GM13976 (cell line): ENCODE measurements at regions not wholly inside any gene's neighbourhood (a gene's known extent, or its start where the extent isn't known, plus 50 kb on each side); places are given as distances from the start of the nearest gene placed in this dataset.

Experiments
- DNase-seq: peaks from one replicate; pipeline ENCODE4 v3.0.0; 2012; ENCODE audit warnings: low spot score
- CTCF ChIP-seq: IDR thresholded peaks from 2 replicates; pipeline ENCODE4 v1.5.1; 2012; ENCODE audit warnings: borderline replicate concordance, mild to moderate bottlenecking; ENCODE audit not compliant: insufficient read depth; ENCODE audit errors: extremely low read depth, missing control alignments, control extremely low read depth
- in situ Hi-C: fragments of 300-500 bp; cut with MboI; formaldehyde crosslinking; loops from one replicate; pipeline ENCODE4 v1.12.0; 2022; ENCODE audit warnings: low sequenced_read_pairs, mixed read lengths, inconsistent platforms; ENCODE audit not compliant: unreplicated experiment

- TF ChIP-seq CTCF = no peak
- in situ Hi-C loops = no loop called here
- no peak for DNase-seq
These were observed 77.6 kb downstream of the PCDH1 start for GRCh38 chr5:141800617-141801016.

GRCh38 chr5:141799507-141800167, 78.6 kb downstream of the PCDH1 start:
- in situ Hi-C loops = no loop called here
- DNase-seq = no peak
- TF ChIP-seq CTCF = no peak

GRCh38 chr5:141797425-141797824, 80.8 kb downstream of the PCDH1 start:
- in situ Hi-C loops = no loop called here
- DNase-seq = no peak
- no peak for TF ChIP-seq CTCF

GRCh38 chr5:141795421-141795820, 82.8 kb downstream of the PCDH1 start:
- TF ChIP-seq CTCF = no peak
- in situ Hi-C loops = no loop called here
- DNase-seq = no peak

- in situ Hi-C loops = no loop called here
- no peak for DNase-seq
- no peak for TF ChIP-seq CTCF
These were observed 84.3 kb downstream of the PCDH1 start for GRCh38 chr5:141793881-141794280.

- in situ Hi-C loops = no loop called here
- TF ChIP-seq CTCF = no peak
- no peak for DNase-seq
These were observed 84.8 kb downstream of the PCDH1 start for GRCh38 chr5:141793403-141793802.
